ENCODE measurements at regions not wholly inside any gene's neighbourhood (a gene's known extent, or its start where the extent isn't known, plus 50 kb on each side); places are given as distances from the start of the nearest gene placed in this dataset.
"Not testable (repeated sequence)": the region's sequence is repeated elsewhere in the genome, so short reads cannot be mapped to it uniquely, and the experiment has no call there.

DNA sequence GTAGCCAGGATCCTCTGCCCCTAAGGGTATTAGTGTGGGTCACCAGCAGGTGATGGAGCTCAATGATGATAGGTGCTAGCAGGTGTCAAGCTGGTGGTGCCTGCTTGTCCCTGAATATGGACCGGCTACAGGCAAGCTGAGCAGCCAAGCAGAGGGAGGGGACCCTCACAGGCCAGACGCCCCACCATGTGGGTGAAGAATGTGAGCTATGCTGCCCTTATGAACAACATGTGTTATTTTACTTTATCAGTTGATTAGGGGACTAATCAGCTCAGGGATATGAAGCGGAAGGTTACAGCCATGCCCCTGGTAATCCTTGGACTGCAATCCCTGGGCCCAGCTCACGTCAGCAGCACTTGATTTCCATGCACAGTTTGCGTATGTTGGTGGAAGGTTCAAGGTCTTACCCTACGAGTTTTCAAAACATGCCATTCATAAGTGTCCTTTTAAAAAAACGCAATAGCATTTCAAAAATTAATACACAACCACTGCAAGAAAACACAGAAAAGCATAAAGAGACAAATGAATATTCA lies 106.0 kb downstream of the CDC7 start:
- DNase-seq, result no peak

DNA sequence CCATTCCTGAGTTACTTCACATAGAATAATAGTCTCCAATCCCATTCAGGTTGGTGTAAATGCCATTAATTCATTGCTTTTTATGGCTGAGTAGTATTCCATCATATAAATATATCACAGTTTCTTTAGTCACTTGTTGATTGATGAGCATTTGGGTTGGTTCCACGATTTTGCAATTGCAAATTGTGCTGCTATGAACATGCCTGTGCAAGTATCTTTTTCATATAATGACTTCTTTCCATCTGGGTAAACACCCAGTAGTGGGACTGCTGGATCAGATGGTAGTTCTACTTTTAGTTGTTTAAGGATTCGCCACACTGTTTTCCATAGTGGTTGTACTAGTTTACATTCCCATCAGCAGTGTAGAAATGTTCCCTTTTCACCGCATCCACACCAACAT lies 107.0 kb downstream of the CDC7 start:
- not testable (repeated sequence) for DNase-seq

- no peak for DNase-seq
Measured at GRCh38 chr1:91608876-91609275, 108.2 kb downstream of the CDC7 start.

GRCh38 chr1:91609551-91609950 lies 108.9 kb downstream of the CDC7 start:
- no peak for DNase-seq

- no peak for DNase-seq
Measured at GRCh38 chr1:91610102-91610501, 109.5 kb downstream of the CDC7 start.

DNA sequence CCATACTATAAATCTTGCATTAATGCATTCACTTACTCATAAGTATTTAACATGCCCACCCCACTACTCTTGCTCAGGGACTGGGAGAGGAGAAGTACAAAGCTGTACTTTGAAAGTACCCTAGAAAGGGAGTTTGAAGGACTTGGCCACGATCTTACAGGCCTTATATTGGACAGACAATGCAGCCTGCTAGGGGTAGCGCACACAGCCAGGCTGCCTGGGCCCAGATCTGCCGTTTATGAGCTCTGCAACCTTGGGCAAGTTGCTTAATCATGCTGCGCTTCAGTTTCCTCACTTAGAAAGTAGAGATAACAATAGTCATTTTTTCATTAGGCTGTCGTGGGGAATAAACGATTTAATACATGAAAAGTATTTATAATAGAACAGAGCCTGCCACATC lies 110.1 kb downstream of the CDC7 start:
- no peak for DNase-seq

- DNase-seq, result no peak
Measured at GRCh38 chr1:91611483-91611917, 110.8 kb downstream of the CDC7 start.

GRCh38 chr1:91613595-91613994 lies 112.9 kb downstream of the CDC7 start:
- no peak for DNase-seq

- no peak for DNase-seq
Measured at GRCh38 chr1:91616712-91617111, 116.1 kb downstream of the CDC7 start.

DNA sequence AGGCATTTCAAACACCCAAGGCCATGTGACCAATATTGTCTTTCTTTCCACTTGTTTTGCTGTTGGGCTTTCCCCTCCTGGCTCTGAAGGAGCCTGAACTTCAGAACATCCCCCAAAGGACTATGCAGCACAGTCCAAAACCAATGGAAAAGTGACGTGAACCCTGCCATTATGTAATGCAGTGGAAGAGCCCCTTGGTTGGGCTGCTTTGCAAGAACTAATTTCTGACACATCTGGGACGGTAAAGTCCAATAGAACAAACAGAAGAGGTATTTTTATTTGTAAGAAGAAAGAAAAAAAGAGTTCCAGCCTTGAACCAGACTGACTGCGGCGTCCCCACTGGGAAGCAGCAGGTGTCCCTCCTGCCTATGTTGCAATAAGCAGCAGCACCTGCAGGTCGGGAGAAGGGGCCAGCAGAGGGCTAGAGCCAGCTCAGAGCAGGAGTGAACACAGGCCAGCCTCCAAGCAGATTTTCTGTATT lies 116.7 kb downstream of the CDC7 start:
- peak; percentile 1 for DNase-seq

- DNase-seq, result no peak
Measured at GRCh38 chr1:91619881-91620280, 119.2 kb downstream of the CDC7 start.

- DNase-seq, result no peak
Measured at GRCh38 chr1:91621360-91621759, 120.7 kb downstream of the CDC7 start.

DNA sequence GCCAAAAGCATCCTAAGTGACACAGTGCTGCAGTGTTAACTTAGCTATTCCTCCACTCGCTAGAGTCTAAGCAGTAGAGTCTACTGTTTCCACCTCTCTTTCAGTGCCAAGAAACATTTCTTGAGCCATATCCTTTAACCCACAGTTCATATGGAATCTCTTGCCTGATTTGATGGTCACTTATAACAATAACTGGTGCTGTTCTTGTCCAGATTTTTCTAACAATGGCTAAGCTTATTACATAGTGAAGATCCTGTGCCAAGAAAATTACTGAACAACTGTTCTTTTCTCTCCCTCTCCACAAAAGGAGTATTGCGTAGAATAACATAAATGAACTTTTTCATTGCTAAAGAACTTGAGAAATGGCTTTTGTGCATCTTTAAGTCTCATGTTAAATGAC lies 121.3 kb downstream of the CDC7 start:
- no peak for DNase-seq

GRCh38 chr1:91622616-91623015 lies 122.0 kb downstream of the CDC7 start:
- no peak for DNase-seq

DNA sequence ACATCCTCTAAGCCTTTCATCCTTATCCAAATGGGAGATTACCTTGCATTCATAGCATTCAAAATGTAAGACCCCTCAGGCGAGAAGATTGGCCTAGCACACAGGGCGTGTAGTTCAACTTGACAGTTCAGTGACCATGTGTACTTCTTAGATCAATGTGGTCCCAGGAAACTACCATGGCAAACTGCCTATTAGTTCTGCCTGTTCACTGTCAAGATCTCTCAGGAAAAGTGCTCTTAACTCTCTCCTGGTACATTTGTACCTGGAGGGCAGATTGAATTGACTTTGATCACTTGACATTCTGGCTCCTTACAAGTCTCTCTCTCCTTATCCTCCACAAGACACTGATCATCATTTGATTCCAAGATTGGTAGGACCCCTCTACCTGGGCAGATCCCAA lies 122.4 kb downstream of the CDC7 start:
- no peak for DNase-seq

DNA sequence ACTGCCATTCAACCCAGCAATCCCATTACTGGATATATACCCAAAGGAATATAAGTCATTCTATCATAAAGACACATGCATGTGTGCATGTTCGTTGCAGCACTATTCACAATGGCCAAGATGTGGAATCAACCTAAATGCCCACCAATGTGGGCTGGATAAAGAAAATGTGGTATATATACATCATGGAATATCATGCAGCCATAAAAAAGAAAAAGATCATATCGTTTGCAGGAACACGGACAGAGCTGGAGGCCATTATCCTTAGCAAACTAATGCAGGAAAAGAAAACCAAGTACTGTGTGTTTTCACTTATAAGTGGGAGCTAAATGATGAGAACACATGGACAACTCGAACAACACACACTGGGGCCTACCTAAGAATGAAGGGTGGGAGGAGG lies 123.7 kb downstream of the CDC7 start:
- no peak for DNase-seq

Data from NCI-H1417 treated with DMSO at 0.1 percent for 48 hours (cell line).